GM12891 (cell line): ENCODE measurements at regions not wholly inside any gene's neighbourhood (a gene's known extent, or its start where the extent isn't known, plus 50 kb on each side); places are given as distances from the start of the nearest gene placed in this dataset.

Experiments used
- DNase-seq: peaks from one replicate; pipeline ENCODE4 v3.0.0; 2011; ENCODE audit warnings: low spot score; ENCODE audit not compliant: insufficient read length
- FAIRE-seq: peaks from 2 replicates; lab custom pipeline; 2011; peaks lifted over from hg19 to GRCh38; lab: Jason Lieb, UNC
- PAX5 ChIP-seq: IDR thresholded peaks from 2 replicates; pipeline ENCODE4 v1.6.1; 2011; ENCODE audit warnings: low read length, moderate library complexity, mild to moderate bottlenecking; ENCODE audit not compliant: insufficient read depth, severe bottlenecking
- POLR2A ChIP-seq: IDR thresholded peaks from 2 replicates; pipeline ENCODE4 v1.6.1; 2011; ENCODE audit warnings: low read depth, low read length, control low read depth
- POLR2AphosphoS5 ChIP-seq: IDR thresholded peaks from 2 replicates; pipeline ENCODE4 v1.6.1; 2011; ENCODE audit warnings: low read depth, low read length, control low read depth
- POU2F2 ChIP-seq: IDR thresholded peaks from 2 replicates; pipeline ENCODE4 v1.6.1; 2011; ENCODE audit warnings: low read depth, mild to moderate bottlenecking, control low read depth, low read length, moderate library complexity
- SPI1 ChIP-seq: IDR thresholded peaks from 2 replicates; pipeline ENCODE4 v1.6.1; 2011; ENCODE audit warnings: low read depth, low read length, control low read depth
- TAF1 ChIP-seq: IDR thresholded peaks from 2 replicates; pipeline ENCODE4 v1.6.1; 2011; ENCODE audit warnings: low read depth, low read length, control low read depth

DNA sequence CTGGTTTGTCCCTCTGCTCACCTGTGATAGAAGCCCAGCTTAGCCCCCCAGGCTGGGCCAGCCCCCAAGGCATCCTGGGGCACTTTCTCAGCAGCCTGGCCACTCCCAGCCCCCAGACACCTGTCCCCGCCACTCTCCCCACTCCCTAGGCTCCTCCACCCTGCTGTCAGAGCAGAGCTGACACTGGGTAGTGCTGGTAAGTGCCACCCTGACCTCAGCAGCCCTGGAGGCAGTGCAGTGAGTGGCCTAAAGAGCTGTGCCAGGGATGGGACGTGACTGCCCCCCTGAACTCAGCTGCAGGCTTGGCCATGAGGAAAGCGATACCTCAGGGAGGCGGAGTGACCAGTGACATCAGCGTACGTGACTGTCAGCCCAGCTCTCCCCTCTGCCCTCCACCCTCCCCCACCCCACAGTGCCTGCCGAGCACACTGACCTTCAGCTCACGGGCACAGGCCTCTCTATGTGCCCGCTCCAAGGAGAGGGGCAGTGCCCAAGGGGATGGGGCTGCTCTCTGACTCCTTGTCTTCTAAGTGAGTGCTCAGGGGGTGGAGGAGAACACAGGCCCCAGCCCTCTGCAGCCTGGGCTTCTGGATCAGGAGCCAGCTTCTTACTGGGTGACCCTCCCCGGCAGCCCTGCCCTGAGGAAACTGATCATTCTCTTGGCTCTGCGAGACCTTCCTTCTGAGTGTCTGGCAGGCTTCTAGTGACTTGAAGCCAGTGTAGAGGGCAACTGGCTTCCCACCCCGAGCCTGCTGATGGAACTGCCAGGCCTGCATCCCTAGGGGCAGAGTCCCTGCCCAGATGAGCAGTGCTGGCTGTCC lies 172.7 kb downstream of the MRPL14 start:
- DNase-seq: no peak
- TF ChIP-seq TAF1 (no peak), POLR2AphosphoS5 (no peak), SPI1 (no peak), PAX5 (no peak), POLR2A (no peak), POU2F2 (no peak)
- no peak for FAIRE-seq

DNA sequence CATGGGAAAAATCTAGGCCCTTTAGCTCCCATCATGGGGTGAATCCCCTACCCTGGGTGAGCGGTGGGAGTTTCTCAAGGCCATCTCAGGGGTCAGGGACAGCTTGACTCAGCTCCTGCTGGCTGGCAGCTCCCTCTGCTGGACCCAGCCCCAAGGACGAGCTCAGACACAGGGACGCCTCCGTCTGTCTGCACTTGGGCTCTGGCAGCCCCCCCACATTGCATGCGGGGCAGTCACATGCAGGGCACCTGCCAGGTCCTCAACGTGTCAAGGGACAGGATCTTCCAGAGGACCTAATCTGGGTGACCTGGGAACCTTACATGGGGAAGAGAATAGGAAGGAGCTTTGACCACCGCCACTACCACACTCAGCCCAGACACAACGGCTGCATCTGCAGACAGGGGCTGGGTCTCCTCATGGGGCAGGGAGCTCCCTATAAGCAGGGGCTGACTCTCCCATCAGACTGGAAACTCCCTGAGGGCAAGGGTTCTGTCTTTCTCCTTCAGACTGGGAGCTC lies 173.4 kb downstream of the MRPL14 start:
- FAIRE-seq (no peak), DNase-seq (no peak)
- TF ChIP-seq POLR2A (no peak), POU2F2 (no peak)

DNA sequence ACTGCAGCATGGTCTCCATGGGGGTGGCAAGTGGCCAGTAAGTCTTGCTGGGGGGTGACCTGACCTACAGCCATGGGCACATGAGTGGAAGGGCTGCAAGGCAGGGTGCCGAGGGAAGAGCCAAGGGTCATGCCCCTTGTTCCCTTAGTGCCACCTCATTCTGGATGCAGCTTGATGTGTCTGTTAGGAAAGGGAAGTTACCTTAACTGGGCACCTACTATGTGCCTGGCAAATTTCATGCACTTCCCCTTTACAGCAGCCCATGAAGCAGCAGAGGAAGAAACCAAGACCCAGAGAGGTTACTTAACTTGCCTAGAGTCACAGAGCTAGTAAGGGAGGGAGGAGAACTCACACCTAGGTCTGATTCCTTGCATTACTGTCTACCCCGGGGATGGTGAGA lies 174.0 kb downstream of the MRPL14 start:
- TF ChIP-seq PAX5 (no peak), SPI1 (peak; percentile 20; the same call in 1 of the 2 replicates)
- no peak for DNase-seq
- no peak for FAIRE-seq

DNA sequence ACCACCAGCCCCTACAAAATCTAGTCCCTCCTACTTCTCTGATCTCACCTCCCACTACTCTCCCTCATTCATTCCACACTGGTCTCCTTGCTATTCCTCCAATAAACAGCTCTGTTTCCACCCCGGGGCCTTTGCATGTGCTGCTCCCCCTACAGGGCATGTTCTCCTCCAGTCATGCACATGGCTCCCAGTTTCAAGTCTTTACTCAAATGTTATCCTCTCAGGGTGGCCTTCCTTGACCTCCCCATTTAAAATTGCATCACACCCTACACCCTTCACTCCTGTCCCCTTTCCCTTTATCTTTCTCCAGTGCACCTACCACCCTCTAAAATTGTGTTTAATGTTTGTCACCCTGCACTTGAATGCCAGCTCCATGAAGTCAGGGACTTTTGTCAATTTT lies 174.5 kb downstream of the MRPL14 start:
- DNase-seq (no peak), FAIRE-seq (no peak)
- TF ChIP-seq TAF1 (no peak), POLR2A (no peak), POU2F2 (no peak), PAX5 (no peak), POLR2AphosphoS5 (no peak), SPI1 (no peak)

DNA sequence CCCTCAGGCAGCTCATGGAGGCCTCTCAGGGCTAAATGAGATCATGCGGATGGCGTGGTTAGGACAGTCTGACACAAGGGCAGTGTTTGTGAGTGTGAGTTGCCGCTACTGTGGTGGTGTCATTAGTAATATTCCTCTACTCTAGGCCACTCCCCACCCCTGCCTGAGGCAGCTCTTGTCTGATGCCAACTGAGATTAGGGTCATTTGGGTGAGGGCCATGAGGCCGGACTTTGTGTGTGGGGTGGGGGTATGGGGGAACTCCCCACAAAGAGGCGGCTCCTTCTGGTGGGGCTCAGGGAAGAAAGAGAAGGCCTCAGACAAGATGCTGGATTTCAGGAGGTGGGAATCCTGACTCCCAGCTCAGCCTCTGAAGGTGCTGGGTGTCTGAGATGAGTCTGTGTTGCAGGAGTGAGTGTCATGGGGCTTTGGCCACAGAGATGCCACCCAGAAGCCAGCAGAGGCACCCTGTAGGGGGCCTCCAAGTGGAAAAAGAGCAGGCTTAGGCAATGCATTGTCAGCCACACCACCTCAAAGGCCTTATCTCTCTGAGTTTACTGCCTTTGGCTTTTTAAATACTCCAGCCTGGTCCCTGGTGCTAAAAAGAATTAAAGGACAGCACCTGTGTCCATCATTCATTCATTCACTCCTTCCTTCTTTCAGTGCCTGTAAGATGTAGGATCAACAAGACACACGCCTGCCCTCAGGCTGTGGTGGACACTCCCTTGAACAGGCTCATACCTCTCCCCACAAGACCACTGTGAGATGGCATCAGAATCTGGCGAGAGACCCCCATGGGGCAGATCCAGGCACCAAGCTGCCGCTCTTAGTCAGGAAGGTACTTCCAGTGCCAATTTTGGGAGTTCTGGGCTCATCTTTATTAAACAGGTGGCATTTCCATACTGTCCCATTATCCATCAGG lies 175.2 kb downstream of the MRPL14 start:
- DNase-seq: no peak
- TF ChIP-seq POLR2AphosphoS5 (no peak), POU2F2 (no peak), POLR2A (no peak), PAX5 (no peak), SPI1 (no peak), TAF1 (no peak)
- no peak for FAIRE-seq

DNA sequence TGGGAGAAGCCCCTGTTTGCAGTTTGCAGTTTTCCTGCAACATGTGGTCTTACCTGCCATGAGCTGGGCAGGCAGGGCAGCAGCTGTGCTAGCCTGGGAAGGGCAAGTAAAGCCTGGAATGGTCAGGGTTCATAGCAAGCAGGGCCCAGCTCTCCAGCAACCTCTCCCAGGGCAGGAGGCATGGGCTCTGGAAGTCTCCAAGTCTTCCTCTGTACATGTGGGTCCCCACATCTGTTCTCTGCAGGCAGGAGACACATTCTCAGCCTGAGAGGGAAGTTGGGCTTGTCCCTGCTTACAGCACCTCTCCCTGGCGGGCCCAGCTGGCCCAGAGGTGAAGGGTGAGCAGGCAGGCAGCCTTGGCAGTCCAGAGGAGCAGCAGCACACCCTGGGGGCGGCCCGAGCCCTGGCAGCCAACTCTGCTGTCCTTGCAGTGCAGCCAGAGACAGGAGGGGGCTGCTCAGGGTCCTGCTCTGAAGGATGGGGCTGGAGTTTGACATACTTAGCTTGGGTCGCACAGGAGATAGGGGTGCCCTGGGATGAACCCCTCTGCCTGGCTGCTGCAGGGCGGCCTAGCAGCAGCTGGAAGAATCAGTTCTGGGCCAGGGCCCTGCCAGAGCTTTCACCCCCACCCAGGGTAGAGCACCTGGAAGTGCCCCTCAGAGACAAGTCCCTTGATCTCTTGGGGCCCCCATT lies 176.0 kb downstream of the MRPL14 start:
- TF ChIP-seq POLR2AphosphoS5: no peak
- no peak for FAIRE-seq
- no peak for DNase-seq

DNA sequence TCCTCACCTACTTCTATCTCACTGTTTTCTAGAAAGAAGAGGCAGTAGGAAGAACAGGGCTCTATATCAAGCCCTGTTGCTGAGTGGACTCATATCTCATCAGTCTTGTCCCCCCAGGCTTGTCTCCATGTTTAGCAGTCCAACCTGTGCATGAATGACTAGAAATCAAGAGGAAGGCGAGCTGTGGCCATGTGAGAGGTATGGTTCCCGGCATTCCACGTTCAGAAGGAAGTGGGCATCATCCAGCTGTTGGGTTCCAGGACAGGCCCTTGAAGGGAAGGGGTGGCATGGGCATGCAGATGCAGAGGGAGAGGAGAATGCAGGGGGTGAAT lies 176.6 kb downstream of the MRPL14 start:
- TF ChIP-seq PAX5 (no peak), POLR2A (no peak), POU2F2 (no peak), TAF1 (no peak), SPI1 (no peak), POLR2AphosphoS5 (no peak)
- no peak for DNase-seq
- no peak for FAIRE-seq

DNA sequence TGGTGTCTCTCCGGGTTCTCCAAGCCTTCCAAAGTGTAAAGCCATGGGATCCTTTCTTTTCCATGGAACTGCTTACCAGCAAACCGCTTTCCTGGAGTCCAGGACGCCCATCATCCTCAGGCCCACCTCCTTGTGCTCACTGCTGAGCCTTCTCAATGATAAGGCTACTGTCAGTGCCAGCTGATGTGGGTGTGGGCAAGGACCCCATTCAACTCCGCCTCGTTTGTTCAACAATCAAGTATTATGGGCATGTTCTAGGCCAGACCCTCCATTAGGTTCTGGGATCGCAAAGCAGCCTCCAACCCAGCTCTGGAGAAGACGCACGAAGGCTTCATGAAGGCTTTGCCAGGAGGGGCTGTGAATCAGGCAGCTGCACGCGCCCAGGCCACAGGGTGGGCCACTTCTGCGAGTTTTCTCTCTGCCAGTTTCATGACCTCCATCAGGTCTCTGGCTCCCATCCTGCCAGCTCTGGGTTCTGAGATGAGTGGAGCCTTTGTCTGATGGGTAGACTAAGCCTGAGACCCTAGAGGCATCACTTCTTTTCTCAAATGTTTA lies 177.1 kb downstream of the MRPL14 start:
- DNase-seq: no peak
- FAIRE-seq: no peak
- TF ChIP-seq POU2F2 (no peak), SPI1 (no peak), POLR2AphosphoS5 (no peak), PAX5 (no peak), TAF1 (no peak), POLR2A (no peak)

DNA sequence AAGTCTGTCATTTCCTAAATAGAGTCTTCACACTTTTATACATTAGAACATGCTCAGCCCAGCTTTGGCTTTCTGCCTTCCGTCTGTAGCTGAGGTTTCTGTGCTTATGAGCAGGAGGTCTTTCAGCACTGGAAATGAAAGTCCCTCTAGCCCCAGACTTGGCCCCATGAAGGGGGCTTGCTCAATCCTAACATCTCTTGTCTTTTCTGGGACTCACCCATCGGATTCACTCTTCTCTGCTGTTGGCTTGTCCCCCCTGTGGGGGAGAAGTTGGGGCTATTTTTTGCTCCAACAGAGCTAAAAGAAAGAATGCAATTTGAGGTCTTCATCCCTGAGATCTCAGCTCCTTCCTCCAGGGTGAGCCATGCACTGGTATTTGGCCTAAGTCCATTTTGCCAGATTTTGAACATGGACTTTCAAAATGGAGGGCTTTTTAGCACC lies 177.7 kb downstream of the MRPL14 start:
- FAIRE-seq (no peak), DNase-seq (no peak)
- TF ChIP-seq PAX5: no peak
- no peak for TF ChIP-seq POLR2A
- no peak for TF ChIP-seq SPI1
- TF ChIP-seq POLR2AphosphoS5: no peak
- no peak for TF ChIP-seq POU2F2
- no peak for TF ChIP-seq TAF1
